Stomach smooth muscle (tissue), 2 donors: ENCODE measurements at regions not wholly inside any gene's neighbourhood (a gene's known extent, or its start where the extent isn't known, plus 50 kb on each side); places are given as distances from the start of the nearest gene placed in this dataset.
A peak's percentile ranks its signal among the peaks of the same experiment; 100 is the strongest.

ENCODE experiments used
- H3K27ac ChIP-seq: one replicate; pipeline ENCODE4 v1.7.0; 2013; ENCODE audit warnings: mild to moderate bottlenecking, low read length, inconsistent platforms
- H3K27me3 ChIP-seq, 2 donors: one replicate each; pipeline ENCODE4 v1.7.0; 2013; ENCODE audit warnings: low read length in 2 of 2; ENCODE audit not compliant: insufficient read depth in 2 of 2, control insufficient read depth in 1 of 2
- H3K36me3 ChIP-seq, 2 donors: one replicate each; pipeline ENCODE4 v1.7.0; 2013; ENCODE audit warnings: low read length in 2 of 2; ENCODE audit not compliant: control insufficient read depth in 2 of 2, insufficient read depth in 2 of 2
- H3K4me1 ChIP-seq: one replicate; pipeline ENCODE4 v1.7.0; 2013; ENCODE audit warnings: low read length; ENCODE audit not compliant: control insufficient read depth, insufficient read depth
- H3K4me3 ChIP-seq, 2 donors: one replicate each; pipeline ENCODE4 v1.7.0; 2013; ENCODE audit warnings: low read length in 2 of 2
- H3K9ac ChIP-seq, 2 donors: one replicate each; pipeline ENCODE4 v1.7.0; 2013; ENCODE audit warnings: low read length in 2 of 2, mild to moderate bottlenecking in 1 of 2
- H3K9me3 ChIP-seq, 2 donors: one replicate each; pipeline ENCODE4 v1.7.0; 2013; ENCODE audit warnings: low read length in 2 of 2; ENCODE audit not compliant: control insufficient read depth in 2 of 2
- donor health status: healthy.
- donor health status: Pancreatic carcinoma.

DNA sequence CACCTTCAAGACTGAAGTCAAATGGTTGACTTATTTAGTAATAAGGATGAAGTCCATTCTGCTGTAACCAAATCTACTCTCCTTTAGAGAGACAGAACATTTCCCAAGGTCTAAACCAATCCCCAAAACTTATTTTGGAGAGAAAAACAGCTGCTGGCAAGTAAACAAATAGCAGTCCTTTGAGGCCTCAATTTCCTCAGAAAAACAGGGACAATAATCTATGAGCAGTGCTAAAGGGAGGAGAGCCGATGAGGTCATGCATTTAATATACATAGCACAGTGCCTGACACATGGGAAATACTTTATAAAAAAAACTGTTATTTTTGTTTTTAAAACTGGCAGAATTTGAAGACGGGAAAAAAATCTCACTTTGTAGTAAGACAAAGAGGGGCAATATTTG is 526.0 kb downstream of the EPM2A start:
- Histone ChIP-seq H3K36me3 (no peaks in the 10 kb centered on the region), H3K9ac (no peak overlapping the region), H3K4me1 (peaks cover 5% of the 10 kb centered on the region), H3K9me3 (no peaks in the 10 kb centered on the region), H3K4me3 (no peak overlapping the region), H3K27ac (no peak overlapping the region), H3K27me3 (no peaks in the 10 kb centered on the region)

- no peaks in the 10 kb centered on the region for H3K36me3 ChIP-seq
- no peak overlapping the region for H3K4me3 ChIP-seq
- no peaks in the 10 kb centered on the region for H3K9me3 ChIP-seq
- no peak overlapping the region for H3K9ac ChIP-seq
- H3K27me3 ChIP-seq = no peaks in the 10 kb centered on the region
- H3K27ac ChIP-seq = no peak overlapping the region
- peaks cover 5% of the 10 kb centered on the region for H3K4me1 ChIP-seq
These were observed 522.5 kb downstream of the EPM2A start for GRCh38 chr6:145212813-145213212.

DNA sequence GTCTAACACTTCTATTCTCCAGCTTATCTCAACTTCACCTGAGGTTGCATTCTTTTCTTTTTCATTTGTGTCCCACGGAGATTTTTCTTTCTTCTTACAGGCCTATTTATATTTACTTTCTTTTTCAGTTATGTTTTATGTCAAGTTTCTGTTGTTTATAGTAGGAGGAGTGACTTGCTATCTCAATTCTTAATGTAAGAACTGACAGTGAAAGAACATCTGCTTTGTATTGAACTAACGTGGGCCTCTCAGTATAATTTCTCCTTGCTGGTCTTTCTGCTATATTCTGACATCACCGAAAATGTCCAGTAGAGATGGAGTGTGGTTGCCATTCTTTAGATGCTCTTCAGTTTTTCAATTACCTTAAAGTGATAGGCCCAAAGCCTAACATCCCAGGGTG is 521.7 kb downstream of the EPM2A start:
- Histone ChIP-seq H3K36me3 (no peaks in the 10 kb centered on the region), H3K4me3 (no peak overlapping the region), H3K9me3 (no peaks in the 10 kb centered on the region), H3K27ac (no peak overlapping the region), H3K27me3 (no peaks in the 10 kb centered on the region), H3K9ac (no peak overlapping the region), H3K4me1 (peaks cover 5% of the 10 kb centered on the region)

DNA sequence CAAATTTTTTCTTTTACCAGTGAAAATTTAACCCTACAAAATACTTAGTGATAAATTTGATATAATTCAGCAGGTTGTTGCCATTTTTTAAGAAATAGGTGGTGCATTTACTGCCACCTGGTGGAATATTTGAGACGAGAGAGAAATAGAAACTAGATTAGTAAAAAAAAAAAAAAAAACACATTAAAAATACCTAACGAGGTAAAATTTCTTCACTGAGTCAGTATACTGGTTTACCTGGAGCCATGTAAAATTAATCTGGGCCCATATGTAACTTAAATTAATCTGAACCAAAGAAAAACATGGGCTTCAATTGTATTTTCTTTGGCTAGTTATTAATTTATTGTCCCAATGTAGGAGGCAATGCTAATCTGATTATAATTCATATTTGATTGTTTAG is 520.8 kb downstream of the EPM2A start:
- H3K4me1 ChIP-seq = peaks cover 5% of the 10 kb centered on the region
- peak overlapping the region in 1 of 2 donors; percentile 4 for H3K4me3 ChIP-seq
- no peaks in the 10 kb centered on the region for H3K36me3 ChIP-seq
- no peaks in the 10 kb centered on the region for H3K9me3 ChIP-seq
- H3K27me3 ChIP-seq = no peaks in the 10 kb centered on the region
- peak overlapping the region in 1 of 2 donors; percentile 48 for H3K9ac ChIP-seq
- H3K27ac ChIP-seq = no peak overlapping the region

DNA sequence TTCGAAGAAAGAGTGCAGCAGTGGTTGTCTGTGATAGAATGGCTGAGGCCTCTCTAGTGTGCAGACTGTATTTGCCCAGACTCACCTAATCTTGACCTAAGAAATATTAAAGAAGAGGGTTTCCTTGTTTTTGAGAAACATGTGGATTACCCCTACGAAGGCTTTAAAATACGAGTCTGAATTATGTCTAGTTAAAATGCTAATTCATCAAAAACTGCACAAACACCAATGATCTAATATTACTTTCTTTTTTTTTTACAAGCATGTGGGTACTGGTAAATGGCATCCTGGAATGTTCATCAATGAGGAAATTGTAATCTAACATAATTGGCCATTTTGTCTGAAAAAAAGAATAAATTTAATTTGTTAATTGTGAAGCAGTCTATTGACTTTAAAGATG is 510.9 kb downstream of the EPM2A start:
- H3K27me3 ChIP-seq = no peaks in the 10 kb centered on the region
- no peak overlapping the region for H3K9ac ChIP-seq
- H3K9me3 ChIP-seq = no peaks in the 10 kb centered on the region
- H3K4me1 ChIP-seq = no peaks in the 10 kb centered on the region
- H3K4me3 ChIP-seq = no peak overlapping the region
- H3K36me3 ChIP-seq = no peaks in the 10 kb centered on the region
- no peak overlapping the region for H3K27ac ChIP-seq

- H3K36me3 ChIP-seq = no peaks in the 10 kb centered on the region
- H3K27ac ChIP-seq = no peak overlapping the region
- no peak overlapping the region for H3K4me3 ChIP-seq
- no peaks in the 10 kb centered on the region for H3K27me3 ChIP-seq
- no peak overlapping the region for H3K9ac ChIP-seq
- no peaks in the 10 kb centered on the region for H3K9me3 ChIP-seq
- no peaks in the 10 kb centered on the region for H3K4me1 ChIP-seq
These were observed 509.8 kb downstream of the EPM2A start for GRCh38 chr6:145225500-145225899.

DNA sequence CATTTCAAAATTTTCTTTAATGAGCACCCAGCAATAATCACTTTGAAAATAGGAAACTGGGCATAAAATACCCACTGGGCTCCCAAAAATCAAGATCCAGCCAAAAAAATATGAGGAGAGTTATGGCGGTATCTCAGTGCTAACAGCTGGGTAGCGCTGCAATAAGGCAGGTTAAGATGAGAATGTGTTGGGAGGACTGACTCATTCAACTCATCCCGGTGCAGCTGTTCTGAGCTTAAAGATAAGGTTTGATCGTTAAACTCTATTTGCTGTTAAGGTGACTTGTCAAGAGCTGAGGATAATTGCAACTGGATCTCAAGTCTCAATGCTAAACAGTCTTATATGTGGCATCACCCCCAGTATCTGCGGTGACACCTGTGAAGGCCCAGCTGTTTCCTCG is 507.7 kb downstream of the EPM2A start:
- Histone ChIP-seq H3K36me3 (no peaks in the 10 kb centered on the region), H3K9me3 (no peaks in the 10 kb centered on the region), H3K4me3 (no peak overlapping the region), H3K27ac (no peak overlapping the region), H3K9ac (no peak overlapping the region), H3K27me3 (no peaks in the 10 kb centered on the region), H3K4me1 (no peaks in the 10 kb centered on the region)

- Histone ChIP-seq H3K27ac (no peak overlapping the region), H3K9me3 (no peaks in the 10 kb centered on the region), H3K4me1 (no peaks in the 10 kb centered on the region), H3K27me3 (no peaks in the 10 kb centered on the region), H3K9ac (no peak overlapping the region), H3K4me3 (no peak overlapping the region), H3K36me3 (no peaks in the 10 kb centered on the region)
These were observed 506.2 kb downstream of the EPM2A start for GRCh38 chr6:145228962-145229582.

DNA sequence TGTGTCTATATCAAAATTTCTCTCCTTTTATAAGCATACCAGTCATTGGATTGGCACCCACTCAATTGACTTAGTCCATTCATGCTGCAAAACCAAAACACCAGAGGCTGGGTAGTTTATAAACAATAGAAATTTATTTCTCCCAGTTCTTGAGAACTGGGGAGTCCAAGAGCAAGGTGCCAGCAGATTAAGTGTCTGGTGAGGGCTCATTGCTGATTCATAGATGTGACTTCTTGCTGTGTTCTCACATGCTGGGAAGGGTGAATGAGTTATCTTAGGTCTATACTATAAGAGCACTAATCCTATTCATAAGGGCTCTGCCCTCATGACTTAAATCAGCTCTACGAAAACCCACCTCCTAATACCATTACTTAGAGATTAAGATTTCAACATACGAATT is 501.4 kb downstream of the EPM2A start:
- Histone ChIP-seq H3K27me3 (no peaks in the 10 kb centered on the region), H3K9ac (no peak overlapping the region), H3K27ac (no peak overlapping the region), H3K36me3 (no peaks in the 10 kb centered on the region), H3K4me1 (no peaks in the 10 kb centered on the region), H3K9me3 (no peaks in the 10 kb centered on the region), H3K4me3 (no peak overlapping the region)

DNA sequence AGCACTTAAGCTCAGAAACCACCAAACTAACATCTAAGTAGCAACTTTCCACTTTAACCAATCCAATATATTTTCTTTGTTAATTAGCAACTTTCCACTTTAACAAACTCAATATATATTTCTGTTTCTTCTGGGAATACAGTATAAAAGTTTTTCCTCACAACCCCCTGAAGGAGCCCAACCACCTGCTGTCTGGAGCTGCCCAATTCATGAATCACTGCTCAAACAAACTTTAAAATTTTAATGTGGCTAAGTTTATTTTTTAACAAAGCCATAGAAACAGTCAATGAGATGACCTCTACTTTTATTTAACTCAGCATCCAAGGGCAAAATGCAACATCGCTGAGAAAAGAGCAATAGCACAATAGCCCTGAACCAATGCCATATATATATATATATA is 500.1 kb downstream of the EPM2A start:
- Histone ChIP-seq H3K4me3 (no peak overlapping the region), H3K9ac (no peak overlapping the region), H3K27ac (no peak overlapping the region)

GRCh38 chr6:145238787-145239186 is 496.5 kb downstream of the EPM2A start:
- H3K9me3 ChIP-seq = no peaks in the 10 kb centered on the region
- no peak overlapping the region for H3K9ac ChIP-seq
- no peaks in the 10 kb centered on the region for H3K27me3 ChIP-seq
- H3K4me3 ChIP-seq = no peak overlapping the region
- H3K36me3 ChIP-seq = no peaks in the 10 kb centered on the region
- no peaks in the 10 kb centered on the region for H3K4me1 ChIP-seq
- no peak overlapping the region for H3K27ac ChIP-seq

More for the DNA sequence above, 500.1 kb downstream of the EPM2A start:
- Histone ChIP-seq H3K9me3 (no peaks in the 10 kb centered on the region), H3K4me1 (no peaks in the 10 kb centered on the region), H3K36me3 (no peaks in the 10 kb centered on the region), H3K27me3 (no peaks in the 10 kb centered on the region)
